K562 (cell line): ENCODE measurements at regions not wholly inside any gene's neighbourhood (a gene's known extent, or its start where the extent isn't known, plus 50 kb on each side); places are given as distances from the start of the nearest gene placed in this dataset.

Experiments
- CHD4 ChIP-seq: fragments of 200-600 bp; sonication (generic); IDR thresholded peaks from 3 replicates; pipeline ENCODE4 v1.6.1; 2012; ENCODE audit warnings: low read depth, mild to moderate bottlenecking, mixed read lengths, low read length, inconsistent platforms; ENCODE audit not compliant: insufficient read depth, insufficient replicate concordance, poor library complexity, severe bottlenecking
- HDAC2 ChIP-seq: fragments of 450-650 bp; IDR thresholded peaks from 2 replicates; pipeline ENCODE4 v1.6.1; 2016; ENCODE audit warnings: mild to moderate bottlenecking
- TF ChIP-seq, protein P1 (sequence below), 2 experiments: fragments of 450-650 bp in 1 of 2; sonication (generic) in 1 of 2; formaldehyde crosslinking in 1 of 2; IDR thresholded peaks; 2 replicates each; pipeline versions ENCODE4 v1.7.1 to v1.9.0; 2016 to 2022; ENCODE audit warnings: inconsistent platforms in 1 of 2, mild to moderate bottlenecking in 1 of 2, missing genetic modification reagents in 1 of 2
- TF ChIP-seq, protein P2 (sequence below): fragments of 450-650 bp; formaldehyde crosslinking; IDR thresholded peaks from 2 replicates; pipeline ENCODE4 v1.4.0; 2020; ENCODE audit warnings: mild to moderate bottlenecking, moderate library complexity

DNA sequence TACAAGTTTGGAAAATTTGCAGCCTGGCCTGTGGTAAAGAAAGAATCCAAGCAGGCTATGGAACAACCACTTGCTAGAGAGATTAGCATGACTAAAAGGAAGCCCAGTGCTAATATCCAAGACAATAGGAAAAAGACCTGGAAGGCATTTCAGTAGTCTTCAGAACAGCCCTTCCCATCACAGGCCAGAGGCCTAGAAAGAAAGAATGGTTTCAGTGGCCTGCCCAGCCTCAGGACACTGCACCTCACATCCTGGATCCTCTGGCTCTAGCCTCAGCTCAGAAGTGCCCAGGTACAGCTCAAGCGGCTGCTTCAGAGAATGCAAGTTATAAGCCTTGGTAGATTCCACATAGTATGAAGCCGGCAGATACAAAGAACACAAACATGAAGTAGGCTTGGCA is 449.8 kb upstream of the AR start (continued):
- TF ChIP-seq, protein P1, sequence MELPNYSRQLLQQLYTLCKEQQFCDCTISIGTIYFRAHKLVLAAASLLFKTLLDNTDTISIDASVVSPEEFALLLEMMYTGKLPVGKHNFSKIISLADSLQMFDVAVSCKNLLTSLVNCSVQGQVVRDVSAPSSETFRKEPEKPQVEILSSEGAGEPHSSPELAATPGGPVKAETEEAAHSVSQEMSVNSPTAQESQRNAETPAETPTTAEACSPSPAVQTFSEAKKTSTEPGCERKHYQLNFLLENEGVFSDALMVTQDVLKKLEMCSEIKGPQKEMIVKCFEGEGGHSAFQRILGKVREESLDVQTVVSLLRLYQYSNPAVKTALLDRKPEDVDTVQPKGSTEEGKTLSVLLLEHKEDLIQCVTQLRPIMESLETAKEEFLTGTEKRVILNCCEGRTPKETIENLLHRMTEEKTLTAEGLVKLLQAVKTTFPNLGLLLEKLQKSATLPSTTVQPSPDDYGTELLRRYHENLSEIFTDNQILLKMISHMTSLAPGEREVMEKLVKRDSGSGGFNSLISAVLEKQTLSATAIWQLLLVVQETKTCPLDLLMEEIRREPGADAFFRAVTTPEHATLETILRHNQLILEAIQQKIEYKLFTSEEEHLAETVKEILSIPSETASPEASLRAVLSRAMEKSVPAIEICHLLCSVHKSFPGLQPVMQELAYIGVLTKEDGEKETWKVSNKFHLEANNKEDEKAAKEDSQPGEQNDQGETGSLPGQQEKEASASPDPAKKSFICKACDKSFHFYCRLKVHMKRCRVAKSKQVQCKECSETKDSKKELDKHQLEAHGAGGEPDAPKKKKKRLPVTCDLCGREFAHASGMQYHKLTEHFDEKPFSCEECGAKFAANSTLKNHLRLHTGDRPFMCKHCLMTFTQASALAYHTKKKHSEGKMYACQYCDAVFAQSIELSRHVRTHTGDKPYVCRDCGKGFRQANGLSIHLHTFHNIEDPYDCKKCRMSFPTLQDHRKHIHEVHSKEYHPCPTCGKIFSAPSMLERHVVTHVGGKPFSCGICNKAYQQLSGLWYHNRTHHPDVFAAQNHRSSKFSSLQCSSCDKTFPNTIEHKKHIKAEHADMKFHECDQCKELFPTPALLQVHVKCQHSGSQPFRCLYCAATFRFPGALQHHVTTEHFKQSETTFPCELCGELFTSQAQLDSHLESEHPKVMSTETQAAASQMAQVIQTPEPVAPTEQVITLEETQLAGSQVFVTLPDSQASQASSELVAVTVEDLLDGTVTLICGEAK (IDR thresholded peaks at IDR 0.05) = no peak
- TF ChIP-seq, protein P1 (CRISPR knock-in tag; IDR thresholded peaks at IDR 0.05) = no peak
- TF ChIP-seq, protein P2, sequence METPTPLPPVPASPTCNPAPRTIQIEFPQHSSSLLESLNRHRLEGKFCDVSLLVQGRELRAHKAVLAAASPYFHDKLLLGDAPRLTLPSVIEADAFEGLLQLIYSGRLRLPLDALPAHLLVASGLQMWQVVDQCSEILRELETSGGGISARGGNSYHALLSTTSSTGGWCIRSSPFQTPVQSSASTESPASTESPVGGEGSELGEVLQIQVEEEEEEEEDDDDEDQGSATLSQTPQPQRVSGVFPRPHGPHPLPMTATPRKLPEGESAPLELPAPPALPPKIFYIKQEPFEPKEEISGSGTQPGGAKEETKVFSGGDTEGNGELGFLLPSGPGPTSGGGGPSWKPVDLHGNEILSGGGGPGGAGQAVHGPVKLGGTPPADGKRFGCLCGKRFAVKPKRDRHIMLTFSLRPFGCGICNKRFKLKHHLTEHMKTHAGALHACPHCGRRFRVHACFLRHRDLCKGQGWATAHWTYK (CRISPR knock-in tag) = no peak
- TF ChIP-seq CHD4 = no peak
- TF ChIP-seq HDAC2 = no peak
